RWPE2 (cell line): ENCODE measurements at regions not wholly inside any gene's neighbourhood (a gene's known extent, or its start where the extent isn't known, plus 50 kb on each side); places are given as distances from the start of the nearest gene placed in this dataset.

ENCODE experiments used
- ATAC-seq: fragments of 200-7000 bp; cut with Tn5 transposase; 3 replicates; pipeline ENCODE4 v1.9.1; 2021; ENCODE audit warnings: low read depth
- DNase-seq: peaks from one replicate; pipeline ENCODE4 v3.0.0-alpha.2; 2020; ENCODE audit warnings: low spot score
- H3K27ac ChIP-seq: fragments of 450-650 bp; 2 replicates; pipeline ENCODE4 v1.5.1; 2017; ENCODE audit warnings: mild to moderate bottlenecking; ENCODE audit not compliant: poor library complexity, severe bottlenecking
- H3K27me3 ChIP-seq: fragments of 250-450 bp; sonication (Bioruptor Pico); 2 replicates; pipeline ENCODE4 v1.5.1; 2021; ENCODE audit warnings: mild to moderate bottlenecking, moderate library complexity; ENCODE audit not compliant: insufficient read depth, poor library complexity, severe bottlenecking
- H3K36me3 ChIP-seq: fragments of 250-450 bp; sonication (Bioruptor Pico); 2 replicates; pipeline ENCODE4 v1.5.1; 2020; ENCODE audit warnings: low read depth, mild to moderate bottlenecking, moderate library complexity
- H3K4me1 ChIP-seq: fragments of 250-450 bp; sonication (Bioruptor Pico); 2 replicates; pipeline ENCODE4 v1.5.1; 2021; ENCODE audit warnings: mild to moderate bottlenecking, moderate library complexity; ENCODE audit not compliant: insufficient read depth, poor library complexity, severe bottlenecking
- H3K4me3 ChIP-seq: fragments of 250-450 bp; sonication (Bioruptor Pico); 2 replicates; pipeline ENCODE4 v1.5.1; 2021; ENCODE audit warnings: mild to moderate bottlenecking, moderate library complexity; ENCODE audit not compliant: severe bottlenecking
- H3K9me3 ChIP-seq: fragments of 250-450 bp; sonication (Bioruptor Pico); 2 replicates; pipeline ENCODE4 v1.5.1; 2021; ENCODE audit warnings: mild to moderate bottlenecking, moderate library complexity; ENCODE audit not compliant: severe bottlenecking
- TF ChIP-seq, protein P1 (sequence below): fragments of 450-650 bp; IDR thresholded peaks from one replicate; pipeline ENCODE4 v1.5.1; 2017; ENCODE audit warnings: mild to moderate bottlenecking, moderate library complexity; ENCODE audit not compliant: poor library complexity, severe bottlenecking

DNA sequence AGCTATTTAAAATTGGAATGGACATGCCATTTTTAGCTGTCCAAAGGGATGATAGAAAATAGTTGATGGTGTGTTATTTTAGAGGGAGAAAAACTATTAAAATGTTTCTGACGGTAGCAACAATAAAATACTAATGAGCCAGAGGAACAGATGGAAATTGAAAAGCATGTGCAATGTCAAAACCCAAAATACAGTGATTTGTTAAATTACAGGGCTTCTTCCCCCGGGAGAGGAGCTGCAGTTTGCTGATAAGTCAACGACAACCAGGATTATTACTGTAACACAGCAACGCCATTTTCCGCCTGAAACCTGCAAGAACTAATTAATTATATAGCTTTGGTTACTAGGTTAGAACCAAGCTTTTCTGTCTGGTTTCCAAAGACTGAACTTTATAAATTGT is 179.6 kb upstream of the SPTLC3 start:
- Histone ChIP-seq H3K4me1 (no peaks in the 10 kb centered on the region), H3K9me3 (no peaks in the 10 kb centered on the region), H3K27ac (no peak overlapping the region), H3K36me3 (no peaks in the 10 kb centered on the region), H3K27me3 (no peaks in the 10 kb centered on the region), H3K4me3 (no peak overlapping the region)
- ATAC-seq = no peak
- no peak for DNase-seq
- TF ChIP-seq, protein P1, sequence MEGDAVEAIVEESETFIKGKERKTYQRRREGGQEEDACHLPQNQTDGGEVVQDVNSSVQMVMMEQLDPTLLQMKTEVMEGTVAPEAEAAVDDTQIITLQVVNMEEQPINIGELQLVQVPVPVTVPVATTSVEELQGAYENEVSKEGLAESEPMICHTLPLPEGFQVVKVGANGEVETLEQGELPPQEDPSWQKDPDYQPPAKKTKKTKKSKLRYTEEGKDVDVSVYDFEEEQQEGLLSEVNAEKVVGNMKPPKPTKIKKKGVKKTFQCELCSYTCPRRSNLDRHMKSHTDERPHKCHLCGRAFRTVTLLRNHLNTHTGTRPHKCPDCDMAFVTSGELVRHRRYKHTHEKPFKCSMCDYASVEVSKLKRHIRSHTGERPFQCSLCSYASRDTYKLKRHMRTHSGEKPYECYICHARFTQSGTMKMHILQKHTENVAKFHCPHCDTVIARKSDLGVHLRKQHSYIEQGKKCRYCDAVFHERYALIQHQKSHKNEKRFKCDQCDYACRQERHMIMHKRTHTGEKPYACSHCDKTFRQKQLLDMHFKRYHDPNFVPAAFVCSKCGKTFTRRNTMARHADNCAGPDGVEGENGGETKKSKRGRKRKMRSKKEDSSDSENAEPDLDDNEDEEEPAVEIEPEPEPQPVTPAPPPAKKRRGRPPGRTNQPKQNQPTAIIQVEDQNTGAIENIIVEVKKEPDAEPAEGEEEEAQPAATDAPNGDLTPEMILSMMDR = no peak

DNA sequence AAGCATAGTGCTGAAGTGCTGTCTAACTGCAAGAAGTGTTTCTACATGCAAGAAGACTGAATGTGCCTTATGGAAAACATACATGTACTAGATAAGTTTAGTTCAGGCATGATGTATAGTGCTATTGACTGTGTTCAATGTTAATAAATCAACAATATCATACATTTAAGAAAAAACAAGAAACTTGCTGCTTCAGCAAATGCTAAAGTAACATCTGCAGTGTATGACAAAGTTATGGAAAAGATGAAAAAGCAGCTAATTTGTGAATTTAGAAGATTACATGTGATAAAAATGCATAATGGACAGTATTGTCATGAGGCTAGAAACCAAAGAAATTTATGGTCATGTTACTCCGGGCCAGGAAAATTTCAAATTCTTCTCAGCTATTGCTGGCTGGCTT is 174.9 kb upstream of the SPTLC3 start:
- Histone ChIP-seq H3K36me3 (no peaks in the 10 kb centered on the region), H3K4me3 (no peak overlapping the region), H3K27ac (no peak overlapping the region), H3K27me3 (no peaks in the 10 kb centered on the region), H3K9me3 (no peaks in the 10 kb centered on the region), H3K4me1 (no peaks in the 10 kb centered on the region)
- TF ChIP-seq, protein P1 = no peak
- no peak for DNase-seq
- ATAC-seq = no peak

DNA sequence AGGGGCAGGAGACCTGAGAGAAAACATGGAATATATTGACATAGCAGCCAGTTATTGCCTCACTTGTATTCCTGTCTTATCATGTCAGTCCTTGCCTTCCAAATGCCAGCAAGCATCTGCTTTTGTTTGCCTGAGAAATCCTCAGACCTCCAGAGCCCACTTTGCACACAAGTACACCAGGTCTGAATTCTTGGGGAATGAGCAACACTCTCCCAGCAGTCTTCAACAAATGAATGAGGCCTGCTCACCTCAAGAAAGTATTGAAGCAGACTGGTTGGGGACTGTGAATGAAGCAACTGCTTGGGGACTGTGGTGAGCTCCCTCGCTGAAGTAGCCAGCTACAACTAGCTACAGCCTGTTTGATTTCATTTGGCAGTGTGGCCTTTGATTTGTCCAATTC is 172.8 kb upstream of the SPTLC3 start:
- no peaks in the 10 kb centered on the region for H3K4me1 ChIP-seq
- no peak overlapping the region for H3K27ac ChIP-seq
- TF ChIP-seq, protein P1 = no peak
- H3K27me3 ChIP-seq = no peaks in the 10 kb centered on the region
- H3K9me3 ChIP-seq = no peaks in the 10 kb centered on the region
- peak; percentile 37; the same call in 1 of the 3 replicates for ATAC-seq
- H3K4me3 ChIP-seq = no peak overlapping the region
- no peak for DNase-seq
- no peaks in the 10 kb centered on the region for H3K36me3 ChIP-seq

DNA sequence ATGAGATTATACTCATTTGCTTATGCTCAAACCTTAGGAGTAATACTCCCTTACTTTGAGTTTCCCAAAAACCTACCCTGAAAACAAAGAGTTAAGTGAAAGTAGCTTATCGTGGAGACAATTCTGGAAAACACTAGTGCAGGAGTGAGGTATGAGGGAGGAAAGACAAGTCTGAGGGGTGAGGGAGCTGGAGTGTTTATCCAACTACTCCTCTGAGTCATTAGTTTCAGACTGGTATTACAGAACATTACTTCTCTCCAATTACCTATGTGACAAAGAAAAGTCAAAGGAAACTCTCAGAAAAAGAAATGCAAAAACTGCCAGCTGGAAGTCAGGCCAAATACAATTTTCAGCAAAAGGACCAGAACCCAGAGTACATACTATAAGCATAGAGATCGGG is 171.1 kb upstream of the SPTLC3 start:
- H3K9me3 ChIP-seq = no peaks in the 10 kb centered on the region
- DNase-seq (no peak), ATAC-seq (no peak)
- peaks cover 3% of the 10 kb centered on the region for H3K27me3 ChIP-seq
- no peaks in the 10 kb centered on the region for H3K36me3 ChIP-seq
- H3K4me1 ChIP-seq = no peaks in the 10 kb centered on the region
- no peak overlapping the region for H3K4me3 ChIP-seq
- no peak overlapping the region for H3K27ac ChIP-seq
- TF ChIP-seq, protein P1 = no peak

DNA sequence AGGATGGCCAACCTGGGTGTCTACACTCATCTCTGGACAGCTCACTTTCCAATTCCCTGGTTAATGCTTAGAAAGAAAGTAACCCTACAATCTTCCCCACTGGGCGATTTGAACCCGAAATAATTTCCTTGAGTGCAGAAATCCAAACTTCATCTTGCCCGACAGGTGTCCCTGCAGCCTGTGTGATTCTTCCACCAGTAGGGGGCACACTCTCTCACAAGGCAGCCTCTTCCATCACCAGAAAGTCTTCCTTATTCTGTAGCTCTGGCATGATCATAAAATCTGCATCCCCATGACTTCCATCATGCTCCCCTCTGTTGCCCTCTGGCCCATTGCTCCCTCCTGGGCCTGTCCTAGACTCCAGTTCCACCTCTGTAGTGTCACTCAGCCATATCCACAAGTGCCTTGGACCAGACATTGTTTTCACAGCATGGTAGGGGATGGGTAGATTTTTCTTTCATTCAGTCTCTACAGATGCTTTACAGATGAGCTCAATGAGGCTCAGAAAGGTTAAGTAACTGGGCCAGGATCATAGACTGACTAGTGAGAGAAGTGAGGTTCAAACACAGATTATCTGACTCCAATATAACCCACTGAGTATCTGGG is 170.4 kb upstream of the SPTLC3 start:
- Histone ChIP-seq H3K27me3 (peaks cover 3% of the 10 kb centered on the region), H3K4me1 (no peaks in the 10 kb centered on the region), H3K36me3 (no peaks in the 10 kb centered on the region), H3K27ac (no peak overlapping the region), H3K4me3 (no peak overlapping the region), H3K9me3 (no peaks in the 10 kb centered on the region)
- no peak for DNase-seq
- no peak for ATAC-seq
- TF ChIP-seq, protein P1 = peak; percentile 26
